ENCODE measurements at regions not wholly inside any gene's neighbourhood (a gene's known extent, or its start where the extent isn't known, plus 50 kb on each side); places are given as distances from the start of the nearest gene placed in this dataset.
"Not testable (repeated sequence)": the region's sequence is repeated elsewhere in the genome, so short reads cannot be mapped to it uniquely, and the experiment has no call there.

DNA sequence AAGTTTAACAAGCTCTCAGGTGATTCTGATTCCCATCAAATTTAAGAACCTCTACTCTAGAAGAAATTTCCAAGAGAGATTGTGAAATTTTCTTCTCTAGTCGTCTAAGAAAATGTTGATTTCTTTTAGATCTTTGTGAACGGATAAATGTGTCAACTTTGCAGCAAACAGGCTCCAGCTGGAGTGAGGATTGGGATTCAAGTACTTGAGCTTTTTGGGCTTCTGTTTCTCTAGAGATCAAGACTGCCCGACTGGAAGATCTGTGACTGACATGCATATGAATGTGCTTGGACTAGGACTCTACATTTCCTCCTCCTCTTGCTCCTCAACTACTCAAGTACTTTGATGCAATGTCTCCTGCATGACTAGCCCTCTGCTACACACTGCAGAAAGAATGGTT lies 388.3 kb downstream of the TMEM38B start:
- DNase-seq (ENCODE audit: low spot score) = no peak

GRCh38 chr9:106084702-106085101 lies 390.4 kb downstream of the TMEM38B start:
- DNase-seq (ENCODE audit: low spot score) = peak; percentile 44
- ATAC-seq = peak; percentile 86

More for the DNA sequence above, 388.3 kb downstream of the TMEM38B start:
- ATAC-seq = no peak

DNA sequence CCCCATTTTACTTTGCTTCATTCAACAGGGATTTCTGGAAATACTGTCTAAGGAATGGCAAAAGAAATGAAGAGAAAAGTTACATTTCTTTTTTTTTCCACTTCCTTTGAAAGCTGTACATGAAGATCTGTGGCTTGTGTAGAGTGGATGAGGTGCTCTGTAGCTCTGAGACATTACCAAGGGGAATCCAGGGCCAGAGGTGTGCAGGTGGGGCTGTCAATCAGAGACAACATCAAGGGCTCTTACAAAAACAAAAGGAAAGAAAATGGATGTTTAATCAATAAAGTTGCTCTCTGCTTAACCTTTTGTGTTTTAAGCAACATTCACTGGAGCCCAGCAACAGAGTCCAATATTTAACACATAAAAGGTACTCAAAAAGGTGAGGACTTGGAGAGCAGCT lies 391.1 kb downstream of the TMEM38B start:
- no peak for DNase-seq (ENCODE audit: low spot score)
- ATAC-seq = no peak

GRCh38 chr9:106092083-106092482 lies 397.7 kb downstream of the TMEM38B start:
- no peak for ATAC-seq
- DNase-seq (ENCODE audit: low spot score) = no peak

DNA sequence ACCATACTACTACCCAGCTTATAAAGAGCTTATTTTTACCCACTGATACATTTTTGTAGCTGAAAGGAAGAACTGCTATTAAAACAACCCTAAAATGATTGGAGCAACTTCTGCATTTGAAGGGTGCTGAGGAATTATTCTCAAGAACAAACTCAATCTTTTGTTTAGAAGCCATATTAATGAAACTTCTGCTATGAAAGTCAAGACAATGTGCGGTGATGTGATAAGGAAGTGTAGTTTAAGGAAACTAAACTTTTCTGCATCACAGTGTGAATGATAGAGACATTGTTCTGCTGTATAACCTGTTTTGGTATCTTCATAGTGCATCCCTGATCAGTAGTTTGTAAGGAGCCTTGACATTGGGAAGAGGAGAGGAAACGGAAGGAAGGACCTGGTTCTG lies 408.5 kb downstream of the TMEM38B start:
- no peak for DNase-seq (ENCODE audit: low spot score)

GRCh38 chr9:106104887-106105286 lies 410.5 kb downstream of the TMEM38B start:
- no peak for ATAC-seq

More for the DNA sequence above, 408.5 kb downstream of the TMEM38B start:
- ATAC-seq = no peak

GRCh38 chr9:106106396-106106795 lies 412.1 kb downstream of the TMEM38B start:
- DNase-seq (ENCODE audit: low spot score) (no peak), ATAC-seq (no peak)

More at GRCh38 chr9:106104887-106105286, 410.5 kb downstream of the TMEM38B start:
- no peak for DNase-seq (ENCODE audit: low spot score)

- DNase-seq (ENCODE audit: low spot score) (no peak), ATAC-seq (no peak)
These were observed 413.4 kb downstream of the TMEM38B start for GRCh38 chr9:106107716-106108115.

DNA sequence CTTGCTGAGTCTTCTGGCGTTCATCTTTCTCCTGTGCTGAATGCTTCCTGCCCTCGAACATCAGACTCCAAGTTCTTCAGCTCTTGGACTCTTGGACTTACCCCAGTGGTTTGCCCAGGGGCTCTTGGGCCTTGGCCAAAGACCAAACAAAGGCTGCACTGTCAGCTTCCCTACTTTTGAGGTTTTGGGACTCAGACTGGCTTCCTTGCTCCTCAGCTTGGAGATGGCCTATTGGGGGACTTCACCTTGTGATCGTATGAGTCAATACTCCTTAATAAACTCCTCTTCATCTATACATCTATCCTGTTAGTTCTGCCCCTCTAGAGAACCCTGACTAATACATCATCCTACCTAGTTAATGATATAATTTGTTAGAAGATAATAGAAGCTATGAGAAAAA lies 415.4 kb downstream of the TMEM38B start:
- not testable (repeated sequence) for DNase-seq (ENCODE audit: low spot score)

GRCh38 chr9:106110483-106110882 lies 416.1 kb downstream of the TMEM38B start:
- DNase-seq (ENCODE audit: low spot score) (no peak), ATAC-seq (no peak)

More for the DNA sequence above, 415.4 kb downstream of the TMEM38B start:
- not testable (repeated sequence) for ATAC-seq

GRCh38 chr9:106111039-106111730 lies 416.8 kb downstream of the TMEM38B start:
- no peak for DNase-seq (ENCODE audit: low spot score)
- no peak for ATAC-seq

DNA sequence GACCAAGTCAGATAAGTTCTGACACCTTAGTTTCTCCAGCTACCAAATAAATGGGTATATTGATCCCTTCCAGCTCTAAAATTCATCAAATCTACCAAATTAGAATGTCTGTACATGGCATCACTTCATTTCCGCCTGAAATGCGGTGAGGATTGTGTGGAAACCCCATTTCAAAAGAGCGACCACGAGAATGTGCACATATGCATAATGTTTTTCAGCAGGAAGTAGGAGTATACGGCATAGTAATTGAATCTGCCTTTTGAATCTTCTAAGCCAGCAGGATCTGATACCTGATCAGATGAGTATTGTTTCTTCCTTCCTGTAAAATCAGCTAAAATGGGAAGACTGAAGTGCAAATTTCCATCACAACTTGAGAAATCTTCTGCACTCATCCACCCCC lies 418.6 kb downstream of the TMEM38B start:
- DNase-seq (ENCODE audit: low spot score) (no peak), ATAC-seq (no peak)

GRCh38 chr9:106119176-106119575 lies 424.8 kb downstream of the TMEM38B start:
- ATAC-seq (no peak), DNase-seq (ENCODE audit: low spot score) (no peak)

DNA sequence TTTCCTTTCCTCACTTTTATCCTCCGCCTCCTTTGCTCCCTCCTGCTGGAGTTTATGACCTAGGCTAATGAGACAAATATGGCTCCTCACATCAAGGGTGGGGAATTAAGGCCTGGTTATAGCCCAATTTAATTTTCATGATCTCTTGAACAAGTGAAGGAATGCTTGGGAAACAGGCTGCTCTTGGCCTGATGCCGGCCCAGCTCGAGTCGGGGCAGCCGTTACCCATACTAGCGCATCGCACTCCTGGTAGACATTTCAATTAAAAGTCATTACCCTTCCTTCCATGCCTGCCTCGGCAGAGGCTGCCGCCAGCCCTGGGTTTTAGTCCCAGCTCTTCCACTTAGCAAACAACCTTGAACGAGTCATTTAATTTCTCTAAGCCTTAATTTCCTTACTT lies 425.7 kb downstream of the TMEM38B start:
- DNase-seq (ENCODE audit: low spot score) (no peak), ATAC-seq (no peak)

GRCh38 chr9:106127776-106128175 lies 433.4 kb downstream of the TMEM38B start:
- DNase-seq (ENCODE audit: low spot score) (no peak), ATAC-seq (no peak)

- no peak for DNase-seq (ENCODE audit: low spot score)
- no peak for ATAC-seq
These were observed 436.0 kb downstream of the TMEM38B start for GRCh38 chr9:106130374-106130773.

DNA sequence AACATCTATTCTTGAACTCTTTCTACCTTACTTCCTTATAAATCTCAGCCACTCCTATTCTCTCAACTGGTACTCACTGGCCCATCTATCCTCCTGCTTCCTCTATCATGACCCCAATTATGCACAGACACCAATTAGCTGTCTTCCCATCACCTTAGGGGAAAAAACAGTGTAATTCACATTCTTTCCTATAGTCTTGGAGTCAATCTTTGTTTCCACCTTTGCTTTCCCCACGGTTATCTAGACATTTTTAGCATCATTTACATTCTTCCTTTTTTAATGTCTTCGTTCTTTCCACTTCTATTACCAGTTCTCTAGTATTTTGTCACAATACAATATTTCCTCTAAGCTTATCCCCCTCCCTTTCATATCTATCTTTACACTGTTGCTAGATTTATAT lies 449.4 kb downstream of the TMEM38B start:
- ATAC-seq (no peak), DNase-seq (ENCODE audit: low spot score) (no peak)

DNA sequence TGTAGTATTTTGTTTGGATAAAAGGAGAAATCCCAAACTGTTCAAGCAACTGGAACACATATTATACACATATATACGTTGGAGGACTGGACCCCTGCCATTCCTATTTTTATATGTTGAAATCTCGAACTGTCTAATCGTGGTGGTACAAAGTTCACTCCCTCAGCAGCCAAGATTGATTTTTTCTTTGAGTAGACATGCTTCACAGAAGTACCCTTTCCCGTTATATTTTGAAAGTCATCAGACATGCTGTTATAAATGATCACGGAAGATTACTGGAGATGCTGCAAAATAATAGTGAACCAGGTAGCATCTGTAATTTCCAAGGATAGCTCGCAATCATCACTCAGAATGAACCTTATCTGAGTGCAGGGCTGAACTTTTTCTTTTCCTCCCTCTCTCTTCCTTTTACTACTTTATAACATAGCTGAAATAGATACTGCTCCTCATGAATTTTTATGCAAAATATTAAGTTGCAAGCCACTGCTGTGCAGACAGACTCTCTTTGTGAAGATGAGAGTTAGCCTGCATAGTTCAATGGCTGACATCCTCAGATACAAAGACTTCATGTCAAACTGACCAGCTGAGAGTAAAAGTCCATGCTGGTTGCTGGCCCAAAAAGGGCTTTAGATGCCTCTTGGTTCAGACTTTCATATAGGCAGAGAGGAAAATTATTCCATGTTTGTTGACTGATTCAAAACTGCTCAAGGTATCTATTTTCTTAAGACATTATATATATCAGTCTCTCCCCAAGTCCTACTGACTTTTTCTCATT lies 451.9 kb downstream of the TMEM38B start:
- ATAC-seq = peak; percentile 61
- DNase-seq (ENCODE audit: low spot score) = no peak

DNA sequence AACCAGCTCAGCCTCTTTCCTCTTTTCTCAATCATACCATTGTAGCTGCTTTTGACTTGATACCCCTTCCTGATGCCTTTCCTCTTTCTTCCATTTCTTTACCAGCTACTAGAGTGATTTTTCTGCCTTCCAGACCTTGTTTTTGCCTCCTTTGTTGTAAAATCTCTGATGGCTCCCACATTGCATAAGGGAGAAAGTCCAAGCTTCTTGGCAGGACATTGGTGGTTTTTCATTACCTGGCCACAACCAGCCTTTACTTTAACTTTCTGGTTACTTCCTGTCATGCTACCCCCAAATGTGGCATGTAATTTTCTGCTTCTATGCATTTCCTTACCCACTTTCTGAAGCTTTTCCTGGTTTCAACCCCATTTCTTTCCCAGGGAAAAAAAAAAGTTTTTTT lies 452.5 kb downstream of the TMEM38B start:
- DNase-seq (ENCODE audit: low spot score) = peak; percentile 64

DNA sequence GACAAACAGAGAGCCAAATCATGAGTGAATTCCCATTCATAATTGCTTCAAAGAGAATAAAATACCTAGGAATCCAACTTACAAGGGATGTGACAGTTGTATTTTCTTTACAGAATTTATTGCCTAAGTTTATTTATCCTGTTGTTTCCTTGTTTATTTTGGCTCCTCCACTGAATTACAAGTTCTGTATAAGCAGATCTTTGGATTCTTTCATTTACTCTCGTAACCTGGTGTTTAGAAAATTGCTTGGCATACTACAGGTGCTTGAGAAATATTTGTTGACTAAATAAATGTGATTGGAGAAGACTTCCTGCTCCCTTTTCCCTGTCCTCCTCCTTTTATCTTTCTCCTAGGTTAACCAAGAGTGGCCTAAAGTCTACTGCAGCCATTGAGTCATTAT lies 455.6 kb downstream of the TMEM38B start:
- no peak for DNase-seq (ENCODE audit: low spot score)
- peak; percentile 74 for ATAC-seq

More for the DNA sequence above, 452.5 kb downstream of the TMEM38B start:
- ATAC-seq = peak; percentile 79

GRCh38 chr9:106156465-106156864 lies 462.1 kb downstream of the TMEM38B start:
- no peak for ATAC-seq
- no peak for DNase-seq (ENCODE audit: low spot score)

DNA sequence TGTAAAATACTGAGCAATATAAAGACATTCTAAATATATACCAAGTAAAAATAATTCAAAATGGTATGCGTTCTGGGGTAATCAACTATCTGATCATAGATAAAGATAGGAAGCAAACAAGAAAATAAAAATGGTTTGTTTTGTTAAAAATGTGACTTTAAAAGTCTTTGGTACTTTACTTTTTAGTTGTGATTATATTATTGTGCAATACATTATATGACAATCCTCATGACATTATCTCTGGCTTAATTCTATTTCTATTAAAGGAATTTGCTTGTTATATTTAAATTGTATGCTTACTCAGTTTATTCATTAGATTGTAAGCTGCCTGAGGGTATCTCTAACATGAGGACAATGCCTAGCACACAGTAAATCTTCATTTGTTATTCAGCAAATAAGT lies 477.9 kb downstream of the TMEM38B start:
- DNase-seq (ENCODE audit: low spot score) = no peak

More for the DNA sequence above, 477.9 kb downstream of the TMEM38B start:
- no peak for ATAC-seq
